ENCODE measurements at regions not wholly inside any gene's neighbourhood (a gene's known extent, or its start where the extent isn't known, plus 50 kb on each side); places are given as distances from the start of the nearest gene placed in this dataset.

DNA sequence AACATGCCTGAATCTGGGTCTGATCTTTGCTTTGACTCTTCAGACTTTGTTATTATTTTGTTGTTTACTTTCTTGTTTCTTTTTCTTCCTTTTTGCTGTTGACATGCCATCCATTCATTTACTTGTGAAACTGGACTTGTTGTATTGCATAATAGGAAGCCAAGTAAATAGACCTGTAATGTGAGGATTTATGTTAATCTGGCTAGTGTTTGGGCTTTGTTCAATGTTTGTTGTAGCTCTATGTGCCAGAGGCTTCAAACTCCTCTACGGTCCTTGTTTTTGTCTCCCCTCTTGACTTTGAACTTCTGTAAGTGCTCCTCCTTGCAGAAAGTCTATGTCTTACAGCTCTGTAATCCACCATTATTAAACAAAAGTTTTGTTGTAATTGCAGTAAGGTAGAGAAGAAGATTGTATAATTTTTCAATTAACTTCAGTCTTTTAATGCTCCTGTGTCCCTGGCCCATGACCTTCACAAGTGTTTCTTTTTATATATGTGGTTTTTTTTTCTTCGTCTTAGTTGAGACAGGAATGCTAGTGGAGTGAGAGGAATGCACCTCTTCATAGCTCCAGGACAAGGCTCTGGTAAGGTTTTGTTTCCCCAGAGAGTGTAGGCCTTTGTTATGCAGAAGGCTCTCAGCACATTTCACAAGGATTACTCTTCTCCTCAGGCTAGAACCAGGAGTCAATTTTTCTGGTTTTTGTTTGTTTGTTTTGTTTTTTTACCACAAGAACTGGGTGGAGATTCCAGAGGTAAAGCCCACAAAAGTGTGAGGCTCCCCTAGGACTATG is 1061.8 kb upstream of the CITED2 start:
- TF ChIP-seq EZH2 (IDR thresholded peaks at IDR 0.05; ENCODE audit: insufficient read depth, poor library complexity, severe bottlenecking) (no peak), EZH2phosphoT487 (IDR thresholded peaks at IDR 0.05; ENCODE audit: insufficient read depth, low read depth) (no peak)

All from GM23248 (cell line).